HG02610 (cell line): ENCODE measurements at regions not wholly inside any gene's neighbourhood (a gene's known extent, or its start where the extent isn't known, plus 50 kb on each side); places are given as distances from the start of the nearest gene placed in this dataset.
"Not testable (repeated sequence)": the region's sequence is repeated elsewhere in the genome, so short reads cannot be mapped to it uniquely, and the experiment has no call there.

Experiments
- ATAC-seq: cut with Tn5 transposase; IDR thresholded peaks from one replicate; pipeline ENCODE4 v1.9.1; 2021; ENCODE audit warnings: mild to moderate bottlenecking, moderate library complexity; ENCODE audit not compliant: unreplicated experiment

DNA sequence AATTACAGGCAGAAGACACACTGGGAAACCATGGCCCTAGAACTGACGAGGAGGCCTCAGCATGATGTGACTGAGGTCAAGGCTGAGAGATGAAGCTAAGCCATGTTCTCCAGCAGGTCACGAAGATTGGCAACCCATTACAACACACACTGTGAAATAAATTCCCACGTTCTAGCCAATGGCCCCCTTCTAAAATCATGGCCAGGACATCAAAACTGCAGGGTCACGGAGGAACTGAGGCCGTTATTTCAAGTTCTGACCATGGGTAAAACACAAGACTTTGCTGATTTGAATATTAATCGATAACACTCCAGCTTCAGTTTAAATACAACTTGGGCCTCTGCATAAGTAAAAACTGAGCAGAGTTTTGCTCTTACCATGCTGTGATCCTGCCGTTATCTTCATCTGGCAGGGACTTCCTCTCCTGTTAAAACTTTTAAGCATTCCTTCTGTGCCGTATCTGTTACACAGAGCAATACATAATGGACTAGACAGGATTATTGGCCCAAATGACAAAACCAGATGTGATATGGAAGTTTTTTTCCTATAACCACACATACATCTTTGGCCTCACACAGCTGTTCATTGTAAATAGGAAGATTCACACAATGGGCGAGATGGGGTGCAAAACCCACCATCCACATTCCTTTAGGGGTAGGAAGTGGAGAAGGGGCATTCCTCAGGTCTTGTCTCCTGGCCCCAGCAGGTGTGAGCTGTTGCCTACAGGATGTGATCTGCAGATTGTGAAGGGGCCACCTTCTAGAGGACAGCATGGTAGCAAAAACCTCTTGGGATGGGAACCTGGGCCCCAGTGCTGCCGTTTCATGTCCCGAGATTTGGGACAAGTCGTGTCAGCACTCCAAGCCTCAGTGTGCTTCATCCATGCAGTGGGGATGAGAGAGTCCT, 207.4 kb downstream of the OPA1 start:
- no peak for ATAC-seq

DNA sequence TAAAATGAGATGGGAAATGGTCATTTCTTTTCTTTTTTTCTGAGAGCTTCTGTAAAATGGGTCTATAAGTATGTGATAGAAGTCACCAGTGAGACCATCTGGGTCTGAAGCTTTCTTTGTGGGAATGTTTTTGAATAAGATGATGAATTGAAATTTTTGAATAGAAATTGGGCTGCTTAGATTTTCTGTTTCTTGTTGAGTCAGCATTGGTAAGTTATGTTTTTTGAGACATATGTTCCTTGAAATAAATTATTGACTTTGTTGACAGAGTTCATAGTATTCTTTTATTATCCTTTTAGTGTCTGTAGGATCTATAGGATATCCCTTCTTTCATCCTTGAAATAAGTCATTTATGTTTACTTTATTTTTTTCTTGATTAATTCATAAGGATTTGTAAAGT, 208.1 kb downstream of the OPA1 start:
- ATAC-seq, result no peak

DNA sequence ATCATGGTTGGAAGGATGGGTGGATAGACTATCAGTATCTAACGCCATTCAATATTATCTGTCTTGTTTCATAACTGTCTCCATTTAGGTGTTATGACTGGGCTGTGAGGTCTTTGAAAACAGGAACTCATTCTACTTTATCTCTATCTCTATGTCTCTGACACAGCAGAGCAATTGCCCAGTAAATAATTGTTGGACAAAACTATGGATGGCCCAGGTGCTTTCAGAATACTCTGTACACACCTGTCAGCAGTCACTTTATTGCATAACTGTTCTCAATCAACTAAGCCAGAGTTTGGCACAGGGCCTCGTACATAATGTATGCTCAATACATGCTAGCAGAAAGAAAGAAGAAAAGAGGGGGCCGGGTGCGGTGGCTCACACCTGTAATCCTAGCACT, 210.3 kb downstream of the OPA1 start:
- ATAC-seq, result no peak

DNA sequence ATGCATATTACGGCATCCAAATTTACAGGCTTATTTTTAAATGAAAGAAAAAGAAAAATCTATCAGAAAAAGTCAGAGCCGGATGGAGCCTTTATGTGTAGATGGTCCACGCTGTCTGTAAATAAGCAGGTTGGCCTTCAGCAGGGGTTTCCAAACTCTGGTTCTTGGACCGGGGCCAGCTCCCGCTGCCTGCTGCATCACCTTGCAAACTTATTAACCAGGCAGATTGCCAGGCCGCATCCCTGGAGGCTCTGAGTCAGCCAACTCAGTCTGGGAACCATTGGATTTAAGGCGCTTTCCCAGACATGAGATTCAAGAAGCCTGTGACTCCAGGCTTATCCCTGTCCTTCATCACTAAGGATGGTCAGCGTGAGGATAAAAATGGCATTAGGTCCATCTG, 212.4 kb downstream of the OPA1 start:
- ATAC-seq, result no peak

DNA sequence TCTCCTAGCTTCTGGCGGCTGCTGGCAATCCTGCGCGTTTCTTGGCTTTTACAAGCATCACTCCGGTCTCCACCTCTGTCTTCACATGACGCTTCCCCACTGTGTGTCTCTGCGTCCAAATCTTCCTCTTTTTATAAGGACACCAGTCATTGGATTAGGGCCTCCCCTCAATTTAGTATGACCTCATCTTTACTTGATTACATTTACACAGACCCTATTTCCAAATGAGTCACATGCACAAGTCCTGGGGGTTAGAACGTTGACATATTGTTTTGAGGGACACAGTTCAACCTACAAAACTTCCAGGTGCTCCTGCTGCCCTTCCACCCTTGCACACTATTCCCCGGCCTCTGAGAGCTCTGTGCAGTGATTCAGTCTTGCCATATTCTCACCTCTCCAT, 215.3 kb downstream of the OPA1 start:
- no peak for ATAC-seq

DNA sequence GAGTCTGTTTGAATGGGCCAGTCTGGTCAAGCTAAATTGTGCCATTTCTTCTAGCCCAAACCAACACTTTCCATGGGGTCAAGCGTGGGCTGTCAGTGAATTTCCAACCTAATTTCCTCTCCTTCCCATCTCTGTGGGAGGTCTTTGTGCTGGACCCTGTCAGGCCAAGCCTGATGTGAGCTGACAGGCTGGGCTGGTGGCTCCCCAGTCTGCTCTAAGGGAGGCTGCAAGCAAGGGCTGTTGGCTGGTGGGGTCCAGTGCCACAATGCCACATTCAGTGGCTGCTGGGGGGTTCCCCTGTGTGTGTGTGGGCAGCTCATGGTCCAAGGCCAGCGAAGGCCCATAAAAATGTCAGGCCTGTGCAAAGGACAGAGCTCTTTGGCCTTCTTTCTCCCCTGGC, 216.1 kb downstream of the OPA1 start:
- no peak for ATAC-seq

DNA sequence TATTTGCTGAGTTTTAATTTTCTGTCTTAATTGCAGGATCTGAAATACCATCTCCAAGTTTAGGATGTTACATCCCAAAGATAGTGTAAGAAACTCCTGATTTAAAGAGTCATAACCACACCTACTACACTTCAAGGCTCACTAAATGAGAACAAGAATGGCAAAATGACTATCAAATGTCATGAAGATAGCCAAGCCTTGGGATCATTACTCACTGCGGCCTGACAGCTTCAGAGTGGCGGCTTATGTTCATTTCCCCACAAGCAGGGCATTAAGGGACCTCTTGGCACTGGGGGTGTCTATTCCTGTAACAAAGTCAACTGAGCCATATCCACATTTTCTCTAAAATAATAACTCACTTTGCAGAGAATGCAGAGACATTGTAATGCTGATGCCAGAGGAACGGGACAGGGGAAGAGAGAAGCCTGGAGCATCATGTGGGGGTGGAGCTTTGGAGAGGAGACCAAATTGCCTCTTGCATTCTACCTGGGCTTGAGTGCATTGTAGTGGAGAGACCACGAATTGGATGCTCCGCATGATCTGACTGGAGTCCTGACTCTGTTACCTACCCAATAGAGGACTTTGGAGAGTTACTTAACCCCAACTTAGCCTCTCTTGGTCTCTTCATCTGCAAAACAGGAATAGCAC, 219.2 kb downstream of the OPA1 start:
- no peak for ATAC-seq

DNA sequence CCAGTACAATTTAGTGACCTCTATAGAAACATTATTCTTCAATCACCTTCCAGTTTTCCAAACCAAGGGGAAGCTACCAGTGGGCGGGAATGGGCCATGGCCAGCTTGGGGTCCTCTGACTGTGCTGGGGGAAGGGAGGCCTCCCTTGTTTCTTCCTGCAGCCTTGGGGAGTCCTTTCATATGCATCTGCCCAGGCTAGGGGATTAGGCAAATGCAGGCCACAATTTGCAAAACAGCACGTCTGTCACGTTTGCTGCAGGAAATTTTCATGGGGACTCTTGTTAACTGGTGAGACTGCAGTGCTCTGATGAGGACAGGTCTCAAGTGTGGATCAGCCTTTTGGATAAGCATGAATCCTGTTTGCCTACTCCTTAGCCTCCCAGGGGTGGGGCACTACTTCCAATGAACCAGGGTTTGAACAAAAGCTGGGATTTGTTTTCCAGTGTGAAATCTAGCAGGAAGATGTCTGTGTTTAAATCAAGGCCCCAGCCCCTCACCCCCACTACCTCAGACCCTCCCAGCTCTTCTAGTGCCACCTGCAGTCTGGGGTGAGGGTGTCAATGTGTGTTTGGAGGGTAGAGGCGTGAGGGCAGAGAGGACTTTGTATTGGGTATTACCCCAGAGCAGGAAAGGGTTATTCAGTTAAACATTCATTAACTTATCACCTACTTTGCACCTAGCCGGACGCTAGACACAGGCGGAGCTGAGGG, 219.9 kb downstream of the OPA1 start:
- no peak for ATAC-seq

DNA sequence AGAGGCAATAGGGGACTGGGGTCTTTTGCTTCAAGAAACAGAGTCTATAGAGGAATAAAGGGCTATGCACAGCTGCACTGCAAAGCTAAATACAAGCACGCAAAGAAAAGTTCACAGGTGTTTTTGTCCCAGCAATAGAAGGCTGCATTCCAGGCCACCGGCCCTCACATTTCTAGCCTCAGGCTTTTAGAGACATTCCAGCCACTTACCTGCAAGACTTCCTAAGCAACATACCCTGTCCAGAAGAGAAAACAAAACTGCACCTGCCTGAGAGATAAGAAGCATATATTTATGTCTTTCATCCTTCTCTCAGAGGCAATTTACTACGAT, 220.5 kb downstream of the OPA1 start:
- no peak for ATAC-seq

DNA sequence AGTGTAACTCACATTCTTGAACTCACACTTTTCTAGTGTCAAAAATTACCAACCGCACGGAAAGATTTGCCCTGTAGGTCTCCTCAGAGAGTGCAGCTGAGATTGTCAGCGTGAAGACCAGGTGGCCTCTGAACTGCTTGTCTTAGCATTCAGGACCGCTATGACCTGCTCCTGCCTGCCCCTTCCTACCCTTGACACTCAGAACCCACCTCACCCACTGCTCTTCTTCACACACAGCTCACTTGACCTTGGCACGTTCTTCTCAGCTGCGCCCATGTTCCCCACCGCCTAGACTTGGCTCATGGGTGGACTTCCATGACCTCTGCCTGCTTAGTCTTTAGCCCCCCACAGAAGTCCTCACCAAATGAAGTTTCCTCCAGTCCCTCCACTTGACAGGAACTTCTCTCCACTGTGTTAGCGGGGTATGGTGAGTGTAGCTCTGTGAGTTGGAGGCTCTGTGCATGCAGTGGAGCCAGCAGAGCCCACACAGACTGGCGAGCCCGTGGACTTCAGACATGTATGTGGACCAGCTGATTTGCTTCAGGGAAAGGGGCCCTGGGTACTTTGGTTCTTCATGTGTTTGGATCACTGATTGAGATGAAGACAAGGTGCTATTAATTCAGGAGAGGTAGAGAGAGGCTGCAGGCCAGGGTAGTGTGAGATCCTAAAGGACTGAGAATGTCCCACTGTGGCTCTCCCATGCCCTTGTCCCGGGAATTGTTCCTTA, 221.3 kb downstream of the OPA1 start:
- ATAC-seq, result no peak

DNA sequence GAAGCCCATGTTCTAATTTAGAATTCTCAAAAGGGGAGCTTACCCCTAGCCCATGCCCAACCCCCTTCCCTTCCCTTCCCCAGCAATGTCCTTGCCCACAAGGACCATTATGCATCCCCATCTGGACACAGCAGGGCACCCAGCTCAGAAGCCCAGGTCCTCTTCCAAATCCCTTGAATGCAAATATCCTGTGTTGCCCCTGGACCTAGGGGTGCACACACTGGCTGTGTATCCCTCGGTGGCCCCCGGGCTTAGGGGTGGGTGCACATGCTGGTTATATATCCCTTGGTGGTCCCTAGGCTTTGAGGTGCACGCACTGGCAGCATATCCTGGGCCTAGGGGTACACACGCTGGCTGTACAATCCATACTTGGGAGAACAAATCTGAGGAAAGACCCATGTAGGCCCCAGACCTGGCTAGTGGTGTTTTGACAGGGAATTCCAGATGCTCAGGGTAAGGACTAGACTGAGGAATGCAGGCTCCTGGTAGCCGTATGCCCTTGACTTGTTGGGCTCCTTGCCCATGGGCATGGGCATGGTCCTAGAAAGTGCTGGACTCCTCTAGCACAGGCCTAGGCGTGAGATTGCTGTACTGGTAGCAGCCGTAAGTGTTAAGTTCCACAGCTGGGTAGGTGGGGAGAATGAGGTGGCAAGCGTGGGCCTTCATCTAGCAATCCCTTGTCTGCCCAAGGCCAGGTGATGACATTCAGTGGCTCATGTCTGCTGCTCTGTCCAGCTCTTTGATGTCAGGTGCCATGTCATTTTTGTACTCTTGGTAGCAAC, 222.4 kb downstream of the OPA1 start:
- ATAC-seq, result no peak

DNA sequence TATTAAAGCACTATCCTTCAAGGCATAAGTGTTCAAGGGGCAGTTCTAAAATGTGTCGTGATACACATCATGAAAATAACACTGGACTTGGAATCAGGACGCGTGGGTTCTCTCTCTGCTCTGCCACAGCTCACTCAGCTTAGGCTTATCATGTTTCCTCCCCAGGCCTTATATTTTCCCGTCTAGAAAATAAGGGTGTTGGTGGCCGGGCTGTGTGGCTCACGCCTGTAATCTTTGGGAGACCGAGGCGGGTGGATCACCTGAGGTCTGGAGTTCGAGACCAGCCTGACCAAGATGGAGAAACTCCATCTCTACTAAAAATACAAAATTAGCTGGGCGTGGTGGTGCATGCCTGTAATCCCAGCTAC, 223.0 kb downstream of the OPA1 start:
- no peak for ATAC-seq

DNA sequence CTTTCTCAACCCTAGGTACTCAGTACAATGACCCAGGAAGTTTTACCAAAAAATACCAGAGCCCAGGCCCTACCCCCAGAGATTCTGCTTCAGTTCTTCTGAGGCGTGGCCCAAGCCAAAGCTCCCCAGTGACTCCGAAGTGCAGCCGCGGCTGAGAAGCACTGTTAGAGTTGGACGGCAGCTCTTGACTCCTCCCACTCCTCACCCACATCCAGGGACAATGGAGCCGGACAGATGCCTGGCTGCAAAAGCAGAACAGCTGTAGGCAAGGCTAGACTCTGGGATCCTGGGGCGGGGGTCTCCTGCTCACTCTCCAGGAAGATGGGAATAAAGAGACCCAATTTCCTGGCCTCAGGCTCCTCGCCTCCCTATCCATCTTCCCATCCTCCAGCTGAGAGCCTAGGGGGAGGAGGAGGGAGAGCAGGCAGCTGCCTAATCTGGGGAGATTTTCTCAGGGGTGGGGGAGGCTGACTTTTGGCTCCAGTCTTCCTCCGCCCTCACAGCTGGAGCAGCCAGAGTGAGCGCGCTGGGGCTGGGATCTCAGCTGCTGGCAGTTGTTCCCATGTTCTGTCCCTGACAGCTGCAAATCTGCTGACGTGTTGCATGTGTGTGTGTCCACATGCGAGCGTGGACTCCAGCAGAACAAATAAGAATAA, 223.8 kb downstream of the OPA1 start:
- ATAC-seq, result no peak

DNA sequence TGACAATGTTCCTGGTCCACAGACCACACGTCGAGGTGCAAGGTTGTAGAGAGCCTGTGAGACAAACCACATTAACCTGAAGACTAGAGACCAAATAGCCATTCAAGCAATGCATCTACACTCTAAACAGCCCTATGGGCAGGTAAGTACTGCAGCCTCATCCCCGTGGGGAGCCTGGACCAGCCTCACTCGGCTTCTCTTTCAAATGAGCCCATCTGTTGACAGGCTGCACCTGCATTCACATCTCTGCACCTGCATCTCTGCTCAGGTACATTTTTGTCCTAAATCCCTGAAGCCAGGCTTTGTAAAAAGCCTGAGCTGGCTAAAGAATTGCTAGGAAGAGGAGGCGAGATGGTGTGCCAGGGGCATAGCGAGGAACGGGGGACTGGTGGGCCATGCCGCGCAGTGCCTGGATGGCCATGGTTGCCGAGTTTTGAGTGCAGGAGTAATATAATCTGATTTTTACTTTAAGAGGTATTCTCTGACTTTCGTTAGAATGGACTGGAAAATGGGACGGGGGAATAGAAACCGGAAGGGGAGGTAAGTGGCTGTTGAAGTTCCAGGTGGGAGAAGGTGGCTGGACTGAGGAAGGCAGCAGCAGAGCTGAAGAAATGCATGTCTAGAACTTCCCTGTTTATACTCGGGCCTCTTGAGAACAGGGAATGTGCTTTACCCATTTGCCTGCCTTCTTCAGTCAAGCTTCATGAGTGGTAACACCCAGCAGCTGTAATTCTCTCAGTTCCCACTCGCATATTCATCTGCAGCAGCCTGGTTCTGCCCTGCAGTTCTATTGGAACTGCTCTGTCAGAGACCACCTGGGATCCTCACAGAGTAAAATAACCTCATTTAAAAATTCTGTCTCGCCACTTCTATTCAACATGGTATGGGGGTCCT, 226.4 kb downstream of the OPA1 start:
- ATAC-seq, result no peak

DNA sequence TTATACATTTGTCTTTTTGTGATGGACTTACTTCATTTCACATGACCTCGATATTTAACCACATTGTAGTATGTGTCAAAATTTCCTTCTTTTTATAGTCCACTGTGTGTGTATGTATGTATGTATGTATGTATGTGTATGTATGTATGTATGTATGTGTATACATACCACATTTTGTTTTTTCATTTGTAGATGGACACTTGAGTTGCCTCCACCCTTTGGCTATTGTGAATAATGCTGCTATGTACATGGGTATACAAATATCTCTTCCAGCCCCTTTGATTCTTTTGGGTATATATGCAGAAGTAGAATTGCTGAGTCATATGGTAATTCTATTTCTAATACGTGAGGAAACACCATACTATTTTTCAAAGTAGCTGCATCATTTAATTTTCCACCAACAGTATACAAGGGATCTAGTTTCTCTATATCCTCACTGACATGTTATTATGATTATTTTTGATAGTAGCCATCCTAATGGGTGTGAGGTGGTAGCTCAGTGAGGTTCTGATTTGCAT, 228.2 kb downstream of the OPA1 start:
- ATAC-seq, result no peak

DNA sequence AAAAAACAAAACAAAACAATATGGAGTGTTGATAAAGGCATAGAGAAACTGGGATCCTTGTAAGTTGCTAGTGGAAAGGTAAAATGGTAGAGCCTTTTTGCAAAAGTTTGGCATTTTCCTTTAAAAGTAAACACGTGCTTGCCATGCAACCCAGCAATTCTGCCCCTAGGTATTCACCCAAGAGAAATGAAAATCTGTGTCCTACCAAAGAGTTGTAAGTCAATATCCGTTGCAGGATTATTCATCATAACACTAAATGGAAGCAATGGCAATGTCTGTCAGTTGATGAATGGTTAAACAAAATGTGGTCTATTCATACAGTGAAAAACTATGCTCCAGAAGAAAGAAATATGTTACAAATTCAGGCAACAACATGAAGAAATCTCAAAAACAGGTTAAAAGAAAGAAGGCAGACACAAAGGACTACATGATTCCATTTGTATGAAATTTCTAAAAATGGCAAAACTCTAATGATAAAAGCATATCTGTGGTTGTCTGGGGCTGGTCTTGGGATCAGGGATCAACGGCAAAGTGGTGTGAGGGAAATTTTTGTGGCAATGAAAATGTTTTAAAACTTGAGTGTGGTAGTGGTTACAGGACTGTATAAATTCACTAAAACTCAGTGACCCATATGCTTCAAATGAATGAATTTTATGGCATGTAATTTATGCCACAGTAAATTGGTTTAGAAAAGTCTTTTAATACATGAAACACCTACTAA, 229.6 kb downstream of the OPA1 start:
- ATAC-seq, result no peak

DNA sequence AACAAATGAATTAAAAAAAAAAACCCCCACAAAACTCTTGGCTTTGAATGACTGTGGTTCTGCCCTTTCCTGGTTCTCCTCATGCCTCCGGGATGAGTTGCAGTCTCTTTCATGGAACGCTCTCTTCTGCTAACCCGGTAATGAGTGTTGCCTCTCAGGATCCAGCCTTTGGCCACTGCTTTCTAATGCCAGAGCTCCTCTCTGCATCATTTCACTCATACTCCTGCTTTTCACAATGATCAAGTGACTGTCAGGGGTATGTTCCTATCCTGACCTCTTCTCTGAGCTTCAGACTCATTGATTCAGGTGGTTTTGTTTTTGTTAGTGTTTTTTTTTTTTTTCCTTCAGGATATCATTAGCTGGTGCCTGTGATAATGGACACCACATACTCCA, 230.2 kb downstream of the OPA1 start:
- not testable (repeated sequence) for ATAC-seq

DNA sequence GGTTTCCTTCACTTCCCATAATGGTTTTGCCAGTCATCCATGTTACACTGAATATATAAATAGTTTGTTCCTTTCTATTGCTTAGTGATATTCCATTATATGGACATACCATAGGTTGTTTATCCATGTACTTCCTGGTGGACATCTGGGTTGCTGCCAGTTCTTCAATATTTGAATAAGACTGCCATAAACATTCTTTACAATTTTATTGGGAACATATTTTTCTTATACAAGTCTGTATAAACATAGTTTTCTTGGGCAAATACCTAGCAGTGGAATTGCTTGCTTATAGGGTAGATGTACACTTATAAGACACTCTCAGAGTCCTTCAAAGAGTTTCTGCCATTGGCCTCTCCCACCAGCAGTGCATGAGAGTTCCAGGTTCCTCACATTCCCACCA, 231.4 kb downstream of the OPA1 start:
- ATAC-seq, result no peak
